G401.6 (cell line): ENCODE measurements at regions not wholly inside any gene's neighbourhood (a gene's known extent, or its start where the extent isn't known, plus 50 kb on each side); places are given as distances from the start of the nearest gene placed in this dataset.

Experiments used
- FAIRE-seq: peaks from 2 replicates; lab custom pipeline; 2012; peaks lifted over from hg19 to GRCh38; lab: Jason Lieb, UNC

- FAIRE-seq = no peak
Measured at GRCh38 chr10:121661451-121661851, 63.2 kb upstream of the FGFR2 start.

- no peak for FAIRE-seq
Measured at GRCh38 chr10:121659236-121659635, 61.0 kb upstream of the FGFR2 start.

- no peak for FAIRE-seq
Measured at GRCh38 chr10:121658611-121659010, 60.4 kb upstream of the FGFR2 start.

GRCh38 chr10:121658111-121658510 is 59.9 kb upstream of the FGFR2 start:
- no peak for FAIRE-seq

GRCh38 chr10:121655254-121656144 is 57.3 kb upstream of the FGFR2 start:
- FAIRE-seq = no peak

- FAIRE-seq = no peak
Measured at GRCh38 chr10:121654021-121654545, 55.8 kb upstream of the FGFR2 start.

GRCh38 chr10:121653608-121654007 is 55.4 kb upstream of the FGFR2 start:
- FAIRE-seq = no peak

- no peak for FAIRE-seq
Measured at GRCh38 chr10:121648493-121648892, 50.2 kb upstream of the FGFR2 start.

GRCh38 chr10:121648059-121648458 is 49.8 kb upstream of the FGFR2 start:
- no peak for FAIRE-seq
